ENCODE measurements at regions not wholly inside any gene's neighbourhood (a gene's known extent, or its start where the extent isn't known, plus 50 kb on each side); places are given as distances from the start of the nearest gene placed in this dataset.
A peak's percentile ranks its signal among the peaks of the same experiment; 100 is the strongest.

DNA sequence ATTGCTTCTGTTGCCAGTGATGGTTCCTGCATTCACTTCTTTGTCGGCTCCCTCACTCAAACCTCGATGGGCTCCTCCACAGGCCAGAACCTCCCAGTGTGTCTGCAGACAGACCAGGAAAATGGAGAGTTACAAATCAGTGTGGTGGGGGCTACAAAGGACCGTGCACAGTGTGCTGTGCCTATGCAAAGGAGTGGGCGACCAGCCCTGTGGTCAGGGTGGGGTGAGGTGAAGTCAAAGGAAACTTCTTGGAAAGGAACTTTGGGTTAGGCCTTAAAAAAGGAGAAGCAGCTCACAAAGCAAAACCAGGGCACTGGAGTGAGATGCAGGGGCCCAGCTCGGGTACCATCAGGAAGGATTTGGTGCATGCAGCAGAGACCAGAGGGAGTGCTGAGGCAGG is 304.3 kb upstream of the ZMIZ1 start:
- Mint-ChIP-seq H3K27ac (no peak overlapping the region), H3K36me3 (ENCODE audit: insufficient read depth in 2 of 2) (no peaks in the 10 kb centered on the region), H3K9me3 (no peaks in the 10 kb centered on the region), H3K27me3 (ENCODE audit: low read depth) (no peaks in the 10 kb centered on the region), H3K4me3 (no peak overlapping the region), H3K4me1 (ENCODE audit: low read depth) (peaks cover 16% of the 10 kb centered on the region)
- DNase-seq (peak in 1 of 2 donors; percentile 16), ATAC-seq (replicated peaks in 1 of 2) (peak; percentile 12 to 20)

DNA sequence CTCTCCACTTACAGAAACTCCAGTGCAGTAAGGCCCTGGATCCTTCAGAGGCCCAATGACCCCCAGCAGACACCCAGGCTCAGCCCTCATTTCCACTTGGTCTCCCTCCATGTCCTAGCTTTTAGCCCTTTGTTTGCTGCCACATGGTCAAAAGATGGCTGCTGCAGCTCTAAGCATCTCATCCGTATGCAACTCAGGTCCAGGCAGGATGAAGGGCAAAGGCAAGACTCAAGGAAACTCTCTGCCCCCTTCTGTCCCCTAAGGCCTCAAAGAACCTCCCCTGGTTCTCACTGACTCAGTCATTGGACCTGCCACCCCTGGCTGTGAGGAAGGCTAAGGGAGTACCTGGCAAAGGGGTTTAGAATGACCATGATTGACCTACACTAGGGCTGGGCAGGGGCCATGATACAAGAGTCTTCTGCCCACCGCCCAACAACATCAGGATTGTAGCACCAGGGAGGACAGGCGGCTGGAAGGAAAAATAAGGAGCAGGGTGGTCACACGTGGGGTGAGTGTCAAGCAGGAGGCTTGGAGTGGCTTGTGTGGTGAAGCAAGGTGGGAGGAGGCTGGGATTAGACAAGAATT is 303.8 kb upstream of the ZMIZ1 start:
- Mint-ChIP-seq H3K4me3 (no peak overlapping the region), H3K27ac (no peak overlapping the region), H3K27me3 (ENCODE audit: low read depth) (no peaks in the 10 kb centered on the region), H3K36me3 (ENCODE audit: insufficient read depth in 2 of 2) (no peaks in the 10 kb centered on the region), H3K9me3 (no peaks in the 10 kb centered on the region), H3K4me1 (ENCODE audit: low read depth) (peaks cover 16% of the 10 kb centered on the region)
- no peak for DNase-seq
- no peak for ATAC-seq (replicated peaks in 1 of 2)

DNA sequence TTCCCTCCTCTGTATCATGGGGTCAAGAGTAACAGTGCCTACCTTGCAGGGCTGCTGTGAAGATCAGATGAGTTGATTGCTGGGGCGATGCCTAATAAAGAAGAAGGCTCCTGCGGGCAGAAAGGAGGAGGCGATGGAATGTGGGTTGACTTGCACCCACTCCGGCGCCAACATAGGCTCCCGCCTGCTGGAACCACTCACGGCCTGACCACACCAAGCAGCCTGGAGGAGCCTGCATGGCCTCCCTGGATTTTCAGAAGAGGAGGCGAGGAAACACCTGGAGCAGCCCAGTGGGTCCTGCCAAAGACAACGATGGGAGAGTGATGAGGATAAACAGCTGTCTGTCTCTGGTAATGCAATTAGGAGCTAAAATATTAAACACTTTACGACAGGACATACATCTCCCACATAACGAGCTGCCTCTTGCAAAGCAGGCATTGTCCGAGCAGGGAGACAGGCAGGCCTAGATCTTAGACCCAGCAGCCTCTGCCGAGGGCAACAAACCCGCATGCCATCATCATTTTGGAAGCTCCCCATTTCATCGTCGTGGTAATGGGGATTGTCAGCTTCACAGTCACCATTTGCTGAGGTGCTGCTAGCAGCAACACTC is 302.9 kb upstream of the ZMIZ1 start:
- Mint-ChIP-seq H3K4me3 (no peak overlapping the region), H3K4me1 (ENCODE audit: low read depth) (peaks cover 16% of the 10 kb centered on the region), H3K9me3 (no peaks in the 10 kb centered on the region), H3K27ac (no peak overlapping the region), H3K36me3 (ENCODE audit: insufficient read depth in 2 of 2) (no peaks in the 10 kb centered on the region), H3K27me3 (ENCODE audit: low read depth) (no peaks in the 10 kb centered on the region)
- DNase-seq (no peak), ATAC-seq (replicated peaks in 1 of 2) (no peak)

DNA sequence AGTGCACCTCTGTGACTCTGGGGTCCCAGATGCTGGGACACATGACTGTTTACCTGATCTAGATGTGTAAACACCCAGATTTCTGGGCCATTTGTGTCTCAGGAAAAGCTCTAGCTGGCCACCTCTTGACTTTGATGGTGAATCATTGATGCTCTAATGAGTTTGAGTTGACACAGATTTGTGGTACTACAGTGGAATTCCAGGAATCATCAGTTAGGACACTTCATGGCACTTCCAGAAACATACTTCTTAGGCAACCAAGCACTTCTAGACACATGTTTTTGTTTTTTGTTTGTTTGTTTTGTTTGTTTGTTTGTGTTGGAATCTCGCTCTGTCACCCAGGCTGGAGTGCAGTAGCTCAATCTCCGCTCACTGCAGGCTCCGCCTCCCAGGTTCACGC is 302.2 kb upstream of the ZMIZ1 start:
- Mint-ChIP-seq H3K27me3 (ENCODE audit: low read depth) (no peaks in the 10 kb centered on the region), H3K4me1 (ENCODE audit: low read depth) (peaks cover 16% of the 10 kb centered on the region), H3K36me3 (ENCODE audit: insufficient read depth in 2 of 2) (no peaks in the 10 kb centered on the region), H3K9me3 (no peaks in the 10 kb centered on the region), H3K4me3 (no peak overlapping the region), H3K27ac (no peak overlapping the region)
- ATAC-seq (replicated peaks in 1 of 2) (no peak), DNase-seq (no peak)

DNA sequence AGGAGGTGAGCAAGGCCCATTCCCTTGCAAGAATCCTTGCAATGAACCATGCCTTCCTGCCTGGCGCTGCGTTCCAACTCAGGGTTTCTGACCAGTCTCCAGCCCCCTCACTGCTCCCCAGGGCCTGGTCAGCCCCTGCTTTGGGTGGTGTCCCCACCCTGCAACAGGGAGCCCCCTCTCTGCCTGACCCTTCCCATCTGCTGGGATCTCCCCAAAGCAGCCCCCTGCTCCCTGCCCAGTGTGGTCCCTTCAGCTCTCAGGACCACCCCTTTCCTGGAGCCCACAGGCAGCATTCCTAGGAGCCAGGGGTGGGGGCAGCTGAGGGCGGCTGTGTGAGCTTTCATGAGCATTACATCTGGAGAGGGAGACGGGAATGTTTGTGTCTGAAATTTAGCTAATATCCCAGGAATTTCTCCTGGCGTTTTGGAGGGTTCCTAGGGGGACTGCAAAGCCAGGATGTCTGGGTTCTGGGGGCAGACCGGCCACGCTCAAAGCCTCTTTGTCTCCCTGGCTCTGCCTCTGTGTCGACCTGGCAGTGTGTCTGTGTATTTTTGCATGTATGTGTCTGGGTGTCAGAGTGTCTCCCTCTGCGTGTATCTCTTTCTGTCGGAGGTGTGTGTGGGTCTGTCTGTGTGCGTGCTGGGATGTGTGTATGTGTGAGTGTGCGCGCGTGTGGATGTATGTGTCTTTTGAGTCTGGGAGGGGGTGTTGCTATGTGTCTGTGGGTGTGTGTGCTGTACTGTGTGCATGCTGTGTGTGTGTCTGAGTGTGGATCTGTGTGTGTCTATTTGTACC is 300.5 kb upstream of the ZMIZ1 start:
- H3K4me3 Mint-ChIP-seq = no peak overlapping the region
- H3K27ac Mint-ChIP-seq = no peak overlapping the region
- no peak for ATAC-seq (replicated peaks in 1 of 2)
- no peaks in the 10 kb centered on the region for H3K36me3 Mint-ChIP-seq (ENCODE audit: insufficient read depth in 2 of 2)
- H3K9me3 Mint-ChIP-seq = no peaks in the 10 kb centered on the region
- H3K4me1 Mint-ChIP-seq (ENCODE audit: low read depth) = peaks cover 16% of the 10 kb centered on the region
- no peak for DNase-seq
- no peaks in the 10 kb centered on the region for H3K27me3 Mint-ChIP-seq (ENCODE audit: low read depth)

DNA sequence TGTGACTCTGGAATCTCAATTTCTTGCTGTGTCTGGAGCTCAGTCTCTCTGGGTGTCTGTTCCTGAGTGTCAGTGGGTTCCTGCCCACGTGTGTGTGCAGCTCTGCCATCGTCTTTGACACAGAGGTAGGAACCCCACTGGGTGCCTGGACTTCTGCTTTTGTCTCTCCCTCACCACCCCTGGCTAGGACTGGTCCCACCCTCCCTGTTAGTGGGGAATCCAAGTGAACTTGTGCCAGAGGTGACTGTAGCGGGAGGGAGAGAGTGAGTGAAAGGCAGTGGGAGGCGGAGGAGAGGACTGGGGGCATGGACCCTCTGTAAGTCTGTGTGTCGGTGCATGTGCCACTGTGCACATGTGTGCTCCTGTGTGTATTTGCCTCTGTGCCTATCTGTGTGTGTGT is 299.9 kb upstream of the ZMIZ1 start:
- no peaks in the 10 kb centered on the region for H3K36me3 Mint-ChIP-seq (ENCODE audit: insufficient read depth in 2 of 2)
- no peaks in the 10 kb centered on the region for H3K27me3 Mint-ChIP-seq (ENCODE audit: low read depth)
- H3K4me1 Mint-ChIP-seq (ENCODE audit: low read depth) = peaks cover 10% of the 10 kb centered on the region
- H3K9me3 Mint-ChIP-seq = no peaks in the 10 kb centered on the region
- H3K27ac Mint-ChIP-seq = no peak overlapping the region
- ATAC-seq (replicated peaks in 1 of 2) = no peak
- DNase-seq = no peak
- no peak overlapping the region for H3K4me3 Mint-ChIP-seq

DNA sequence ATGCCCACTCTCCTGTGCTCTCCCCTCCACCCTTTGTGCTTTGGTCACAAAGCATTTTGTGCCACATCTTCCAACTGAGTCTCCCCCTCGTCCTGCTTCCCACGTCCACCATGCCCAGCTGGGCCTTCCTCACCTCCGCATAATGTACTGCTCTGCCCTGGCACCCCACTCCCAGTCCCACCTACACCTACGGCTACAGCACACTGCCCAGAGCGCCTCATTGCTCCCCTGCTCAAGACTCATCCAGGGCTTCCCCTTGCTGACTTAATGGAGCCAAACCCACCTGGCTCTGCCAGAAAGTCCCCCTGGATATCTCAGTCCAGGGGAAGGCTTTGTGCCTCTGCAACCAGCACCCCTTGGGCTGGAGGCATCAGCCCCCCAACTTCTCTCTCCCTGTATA is 299.2 kb upstream of the ZMIZ1 start:
- no peak overlapping the region for H3K27ac Mint-ChIP-seq
- no peaks in the 10 kb centered on the region for H3K9me3 Mint-ChIP-seq
- H3K27me3 Mint-ChIP-seq (ENCODE audit: low read depth) = no peaks in the 10 kb centered on the region
- H3K4me3 Mint-ChIP-seq = no peak overlapping the region
- DNase-seq (no peak), ATAC-seq (replicated peaks in 1 of 2) (no peak)
- H3K36me3 Mint-ChIP-seq (ENCODE audit: insufficient read depth in 2 of 2) = no peaks in the 10 kb centered on the region
- H3K4me1 Mint-ChIP-seq (ENCODE audit: low read depth) = peaks cover 4% of the 10 kb centered on the region

DNA sequence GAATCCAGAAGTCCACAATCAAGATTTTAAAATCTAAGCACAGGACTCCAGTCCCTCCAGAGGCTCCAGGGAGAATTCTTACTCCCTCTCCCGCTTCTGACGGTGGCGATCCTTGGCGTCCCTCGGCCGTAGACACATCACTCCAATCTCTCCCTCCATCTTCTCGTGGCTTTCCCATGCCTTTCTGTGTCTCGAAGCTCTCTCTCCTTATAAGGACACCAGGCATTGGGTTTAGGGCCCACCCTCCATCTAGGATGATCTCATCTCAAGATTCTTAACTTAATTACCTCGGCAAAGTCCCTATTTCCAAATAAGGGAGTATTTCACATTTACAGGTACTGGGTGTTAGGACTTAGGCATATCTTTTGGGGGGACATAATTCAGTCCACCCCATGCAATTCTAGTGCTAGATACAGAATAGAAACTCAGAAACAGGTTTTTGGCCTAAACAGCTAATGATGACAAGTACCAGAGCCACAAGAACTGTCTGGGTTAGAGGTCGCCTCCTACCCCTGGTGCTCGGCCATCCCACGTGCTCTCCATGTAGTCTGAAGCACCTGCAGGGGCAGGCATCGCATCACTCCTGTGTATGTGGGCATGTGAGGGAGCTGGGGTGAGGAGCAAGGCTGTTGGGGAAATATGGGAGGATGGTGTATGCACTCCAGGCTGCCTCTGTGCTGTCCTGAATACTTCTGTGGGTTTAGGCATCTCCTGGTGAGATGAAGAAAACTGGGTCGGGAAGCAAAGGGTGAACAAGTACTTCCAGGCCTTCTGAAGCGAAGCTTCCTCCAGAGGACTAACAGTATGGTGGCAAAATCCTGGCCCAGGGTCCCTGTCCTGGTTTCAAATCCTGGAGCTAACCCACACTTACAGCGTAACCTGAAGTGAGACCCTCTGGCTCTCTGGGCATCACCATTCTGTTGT is 298.3 kb upstream of the ZMIZ1 start:
- Mint-ChIP-seq H3K9me3 (no peaks in the 10 kb centered on the region), H3K27me3 (ENCODE audit: low read depth) (no peaks in the 10 kb centered on the region), H3K36me3 (ENCODE audit: insufficient read depth in 2 of 2) (no peaks in the 10 kb centered on the region), H3K4me1 (ENCODE audit: low read depth) (no peaks in the 10 kb centered on the region), H3K4me3 (no peak overlapping the region), H3K27ac (no peak overlapping the region)
- no peak for DNase-seq
- ATAC-seq (replicated peaks in 1 of 2) = no peak

DNA sequence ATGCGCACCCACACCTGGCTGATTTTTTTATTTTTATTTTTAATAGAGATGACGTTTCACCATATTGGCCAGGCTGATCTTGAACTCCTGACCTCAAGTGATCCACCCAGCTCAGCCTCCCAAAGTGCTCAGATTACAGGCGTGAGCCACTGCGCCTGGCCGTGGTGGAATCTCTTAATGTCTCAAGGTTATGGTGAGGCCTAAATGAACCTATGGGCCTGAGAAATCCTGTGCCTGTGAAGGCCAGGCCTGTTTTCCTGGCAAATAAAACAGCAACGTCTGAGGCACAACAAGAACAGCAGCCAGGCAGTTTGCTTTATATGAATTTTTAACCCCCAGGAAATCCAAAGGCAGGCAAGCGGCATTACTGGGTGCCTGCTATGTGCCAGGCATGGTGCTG is 297.5 kb upstream of the ZMIZ1 start:
- H3K27me3 Mint-ChIP-seq (ENCODE audit: low read depth) = no peaks in the 10 kb centered on the region
- no peak overlapping the region for H3K27ac Mint-ChIP-seq
- ATAC-seq (replicated peaks in 1 of 2) (no peak), DNase-seq (no peak)
- no peaks in the 10 kb centered on the region for H3K4me1 Mint-ChIP-seq (ENCODE audit: low read depth)
- no peaks in the 10 kb centered on the region for H3K9me3 Mint-ChIP-seq
- no peak overlapping the region for H3K4me3 Mint-ChIP-seq
- no peaks in the 10 kb centered on the region for H3K36me3 Mint-ChIP-seq (ENCODE audit: insufficient read depth in 2 of 2)

DNA sequence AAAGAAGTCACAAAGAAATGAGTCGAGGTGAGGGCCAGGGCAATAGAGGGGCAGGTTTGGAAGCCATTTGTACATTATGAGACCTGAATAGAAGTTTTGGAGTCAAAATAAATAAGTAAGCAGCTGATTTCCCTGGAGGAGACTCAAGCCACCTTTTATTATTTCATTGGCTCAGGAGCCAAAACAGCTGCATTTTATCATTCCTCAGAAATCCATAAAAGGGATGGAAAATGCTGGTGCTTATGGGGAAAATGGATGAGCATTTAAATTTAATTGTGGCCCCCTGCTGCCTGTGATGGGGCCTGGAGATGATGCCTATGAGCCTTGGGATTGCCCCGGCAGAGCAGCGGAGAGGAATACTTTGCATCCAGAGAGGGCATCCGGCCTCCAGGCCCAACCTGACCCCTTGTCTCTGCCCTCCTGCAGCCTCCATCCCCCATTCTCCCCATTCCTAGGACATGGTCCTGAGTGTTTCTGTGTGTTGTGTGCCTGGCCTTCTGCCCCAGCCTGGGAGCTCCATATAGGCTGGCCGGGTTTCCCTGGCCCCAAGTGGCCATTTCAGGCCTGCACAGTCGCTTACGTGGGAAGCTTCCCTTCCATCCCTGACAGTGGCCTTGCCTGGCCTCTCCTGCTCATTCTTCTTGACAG is 296.8 kb upstream of the ZMIZ1 start:
- H3K4me1 Mint-ChIP-seq (ENCODE audit: low read depth) = no peaks in the 10 kb centered on the region
- H3K9me3 Mint-ChIP-seq = no peaks in the 10 kb centered on the region
- H3K4me3 Mint-ChIP-seq = no peak overlapping the region
- no peaks in the 10 kb centered on the region for H3K27me3 Mint-ChIP-seq (ENCODE audit: low read depth)
- ATAC-seq (replicated peaks in 1 of 2) = no peak
- H3K27ac Mint-ChIP-seq = no peak overlapping the region
- DNase-seq = no peak
- H3K36me3 Mint-ChIP-seq (ENCODE audit: insufficient read depth in 2 of 2) = no peaks in the 10 kb centered on the region

DNA sequence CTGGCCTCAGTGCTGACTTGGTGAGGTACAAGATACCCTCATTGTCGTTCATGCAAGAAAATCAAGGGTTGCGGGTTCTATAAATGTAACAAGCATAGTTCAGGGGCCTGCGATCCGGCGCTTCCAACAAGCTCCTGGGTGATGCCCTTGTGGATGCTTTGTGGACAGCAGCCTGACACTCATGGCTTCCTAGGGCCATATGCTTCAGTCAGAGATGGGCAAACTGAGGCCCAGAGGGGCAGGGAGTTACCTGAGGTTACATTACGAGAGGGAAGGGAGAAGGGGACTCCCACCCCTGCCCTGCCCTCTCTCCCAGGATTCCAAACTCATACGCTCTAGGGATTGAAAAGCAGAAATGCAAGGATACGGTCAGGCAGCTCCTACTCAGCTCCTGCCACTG is 296.3 kb upstream of the ZMIZ1 start:
- Mint-ChIP-seq H3K9me3 (no peaks in the 10 kb centered on the region), H3K27me3 (ENCODE audit: low read depth) (no peaks in the 10 kb centered on the region), H3K4me1 (ENCODE audit: low read depth) (no peaks in the 10 kb centered on the region), H3K36me3 (ENCODE audit: insufficient read depth in 2 of 2) (no peaks in the 10 kb centered on the region), H3K4me3 (no peak overlapping the region), H3K27ac (no peak overlapping the region)
- ATAC-seq (replicated peaks in 1 of 2) (no peak), DNase-seq (no peak)

DNA sequence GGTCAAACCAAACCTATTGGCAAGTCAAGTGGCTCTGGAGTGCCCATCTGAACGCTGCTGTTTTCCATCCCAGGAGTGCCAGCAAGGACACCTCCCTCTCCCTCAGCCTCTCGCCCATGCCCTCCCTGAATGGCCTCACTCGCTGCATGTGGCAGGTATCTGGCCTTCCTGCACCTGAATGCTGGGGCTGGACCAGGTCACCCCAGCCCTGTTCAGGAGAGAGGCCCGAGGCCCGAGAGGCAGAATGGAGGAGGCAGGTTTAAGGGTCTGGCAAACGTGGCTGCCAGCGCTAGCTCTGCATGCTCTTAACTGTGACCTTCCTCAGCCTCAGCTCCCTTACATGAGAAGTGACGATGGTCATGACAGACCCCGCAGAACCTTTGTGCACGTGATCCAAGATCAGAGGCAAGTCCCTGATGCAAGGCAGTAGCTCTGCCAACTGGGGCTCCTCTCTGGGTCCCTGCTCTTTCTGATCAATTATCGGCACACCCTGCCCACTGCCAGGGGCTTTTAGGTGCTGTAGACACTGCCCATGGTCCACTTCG is 295.7 kb upstream of the ZMIZ1 start:
- no peaks in the 10 kb centered on the region for H3K4me1 Mint-ChIP-seq (ENCODE audit: low read depth)
- H3K27me3 Mint-ChIP-seq (ENCODE audit: low read depth) = no peaks in the 10 kb centered on the region
- no peak overlapping the region for H3K4me3 Mint-ChIP-seq
- H3K9me3 Mint-ChIP-seq = no peaks in the 10 kb centered on the region
- ATAC-seq (replicated peaks in 1 of 2) = no peak
- no peaks in the 10 kb centered on the region for H3K36me3 Mint-ChIP-seq (ENCODE audit: insufficient read depth in 2 of 2)
- H3K27ac Mint-ChIP-seq = no peak overlapping the region
- no peak for DNase-seq

Data from activated T-cell treated with anti-CD3 and anti-CD28 coated beads, Interleukin-2, amount 50 U/mL, for 72 hours (primary cell).